ENCODE measurements at regions not wholly inside any gene's neighbourhood (a gene's known extent, or its start where the extent isn't known, plus 50 kb on each side); places are given as distances from the start of the nearest gene placed in this dataset.
"Not testable (repeated sequence)": the region's sequence is repeated elsewhere in the genome, so short reads cannot be mapped to it uniquely, and the experiment has no call there.

GRCh38 chr11:103808252-103808651 is 228.2 kb upstream of the DDI1 start:
- no peak for DNase-seq

- DNase-seq = no peak
These were observed 224.5 kb upstream of the DDI1 start for GRCh38 chr11:103811870-103812455.

GRCh38 chr11:103812680-103813079 is 223.8 kb upstream of the DDI1 start:
- DNase-seq = no peak

- not testable (repeated sequence) for DNase-seq
These were observed 216.1 kb upstream of the DDI1 start for GRCh38 chr11:103820345-103820744.

GRCh38 chr11:103824116-103824515 is 212.3 kb upstream of the DDI1 start:
- DNase-seq = no peak

GRCh38 chr11:103825469-103825868 is 211.0 kb upstream of the DDI1 start:
- DNase-seq = no peak

- no peak for DNase-seq
These were observed 209.6 kb upstream of the DDI1 start for GRCh38 chr11:103826856-103827255.

- DNase-seq = no peak
These were observed 206.8 kb upstream of the DDI1 start for GRCh38 chr11:103829596-103829995.

- no peak for DNase-seq
These were observed 206.2 kb upstream of the DDI1 start for GRCh38 chr11:103830205-103830604.

GRCh38 chr11:103832762-103833161 is 203.7 kb upstream of the DDI1 start:
- DNase-seq = no peak

- no peak for DNase-seq
These were observed 194.2 kb upstream of the DDI1 start for GRCh38 chr11:103842191-103842590.

- no peak for DNase-seq
These were observed 193.6 kb upstream of the DDI1 start for GRCh38 chr11:103842795-103843194.

- DNase-seq = no peak
These were observed 191.9 kb upstream of the DDI1 start for GRCh38 chr11:103844327-103845215.

- no peak for DNase-seq
These were observed 191.1 kb upstream of the DDI1 start for GRCh38 chr11:103845331-103845730.

- DNase-seq = no peak
These were observed 187.8 kb upstream of the DDI1 start for GRCh38 chr11:103848686-103849085.

- no peak for DNase-seq
These were observed 187.1 kb upstream of the DDI1 start for GRCh38 chr11:103849366-103849765.

- DNase-seq = no peak
These were observed 185.8 kb upstream of the DDI1 start for GRCh38 chr11:103850419-103851165.

- no peak for DNase-seq
These were observed 185.2 kb upstream of the DDI1 start for GRCh38 chr11:103851166-103851651.
